Spleen (tissue), 7 donors: ENCODE measurements at regions not wholly inside any gene's neighbourhood (a gene's known extent, or its start where the extent isn't known, plus 50 kb on each side); places are given as distances from the start of the nearest gene placed in this dataset.

ENCODE experiments used
- CTCF ChIP-seq, 11 experiments: fragments of 200-600 bp in 7 of 11; fragments of 450-650 bp in 4 of 11; sonication (generic) in 4 of 11; IDR thresholded peaks in 8 of 11; conservative IDR thresholded peaks in 3 of 11; 1 replicate in 7 of 11; 2 replicates in 4 of 11; pipeline versions ENCODE4 v1.4.0 to v1.8.0; 2016 to 2021; ENCODE audit warnings: antibody characterized with exemption in 11 of 11, inconsistent platforms in 4 of 11, mild to moderate bottlenecking in 1 of 11
- POLR2A ChIP-seq, 3 donors: fragments of 450-650 bp; IDR thresholded peaks; one replicate each; pipeline ENCODE4 v1.5.1; 2017; ENCODE audit warnings: antibody characterized with exemption in 3 of 3, mild to moderate bottlenecking in 1 of 3
- POLR2AphosphoS5 ChIP-seq, 3 donors: sonication (generic); formaldehyde crosslinking; IDR thresholded peaks; one replicate each; pipeline ENCODE4 v1.5.1; 2017; ENCODE audit warnings: antibody characterized with exemption in 3 of 3
- donor health status: DM: no; HTN: no; CAD: no; lungs with moderate emphysema.
- donor health status: DM: no; HTN: no; CAD: no.
- donor health status: DM: no; HTN: no; CAD: no.

GRCh38 chr1:22208973-22209378, 66.1 kb upstream of the WNT4 start:
- TF ChIP-seq CTCF (IDR thresholded peaks at IDR 0.05 in 8 of 11, conservative IDR thresholded peaks at IDR 0.05 in 3 of 11), result no peak
- no peak for TF ChIP-seq POLR2A (IDR thresholded peaks at IDR 0.05)
- TF ChIP-seq POLR2AphosphoS5 (IDR thresholded peaks at IDR 0.05), result no peak
